HG02970 (cell line): ENCODE measurements at regions not wholly inside any gene's neighbourhood (a gene's known extent, or its start where the extent isn't known, plus 50 kb on each side); places are given as distances from the start of the nearest gene placed in this dataset.

ENCODE experiments used
- ATAC-seq: cut with Tn5 transposase; IDR thresholded peaks from one replicate; pipeline ENCODE4 v1.9.1; 2021; ENCODE audit warnings: mild to moderate bottlenecking, moderate library complexity, moderate number of reproducible peaks; ENCODE audit not compliant: unreplicated experiment, low FRiP score

- ATAC-seq, result no peak
These were observed 453.9 kb downstream of the ETS1 start for GRCh38 chr11:128133501-128133900.

- ATAC-seq, result no peak
These were observed 457.3 kb downstream of the ETS1 start for GRCh38 chr11:128130052-128130451.

DNA sequence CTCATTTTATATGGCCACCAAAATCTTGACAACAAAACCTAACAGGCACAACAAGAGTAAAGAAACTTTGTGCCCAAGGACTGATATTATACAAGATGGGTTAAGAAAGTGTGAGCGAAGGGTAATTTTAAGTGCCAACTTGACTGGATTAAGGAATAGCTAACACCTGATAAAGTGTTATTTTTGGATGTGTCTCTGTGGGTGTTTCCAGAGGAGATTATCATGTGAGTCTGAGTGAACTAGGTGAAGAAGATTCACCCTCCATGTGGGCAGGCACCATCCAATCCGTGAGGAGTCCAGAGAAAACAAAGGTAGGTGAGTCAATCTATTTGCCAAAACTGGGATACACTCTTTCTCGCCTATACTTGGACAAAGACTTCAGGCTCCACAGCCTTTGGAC, 461.6 kb downstream of the ETS1 start:
- no peak for ATAC-seq

DNA sequence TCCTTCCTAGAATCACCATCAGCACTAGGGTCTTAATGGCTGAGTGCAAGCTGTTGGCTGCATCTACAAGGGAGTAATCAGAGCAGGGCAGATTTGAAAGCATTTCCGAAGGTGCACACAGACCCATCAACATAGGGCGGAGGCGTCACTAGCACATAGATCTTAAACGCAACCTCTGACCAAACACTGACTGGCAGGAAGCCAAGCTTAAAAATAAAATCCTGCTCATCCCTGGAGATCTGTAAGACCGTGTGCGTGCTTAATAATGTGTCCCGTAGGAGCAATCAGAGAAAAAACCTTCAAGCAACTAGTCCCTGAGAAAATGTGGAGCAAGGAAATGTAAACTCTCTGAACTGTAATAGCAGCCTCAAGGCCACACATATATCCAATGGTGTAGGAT, 470.5 kb downstream of the ETS1 start:
- no peak for ATAC-seq

DNA sequence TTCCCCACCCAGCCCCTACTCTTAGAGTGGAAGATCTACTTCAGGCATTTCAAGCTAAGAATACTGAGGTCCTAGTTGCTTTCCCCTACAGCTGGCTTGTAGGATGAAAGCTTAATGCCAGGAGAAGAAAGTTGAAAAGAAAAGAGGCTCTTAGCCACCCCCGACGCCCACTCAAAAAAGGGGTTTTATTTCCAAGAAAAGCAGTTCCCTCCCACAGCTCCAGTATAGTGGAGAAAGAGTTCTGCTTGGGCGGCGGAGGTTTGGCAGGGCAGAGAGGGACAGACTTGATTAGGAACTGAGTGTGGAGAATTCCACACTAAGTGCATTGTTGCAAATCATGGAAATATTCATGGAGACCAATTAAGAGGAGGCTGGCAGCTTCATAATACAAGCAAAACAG, 470.9 kb downstream of the ETS1 start:
- ATAC-seq, result no peak

DNA sequence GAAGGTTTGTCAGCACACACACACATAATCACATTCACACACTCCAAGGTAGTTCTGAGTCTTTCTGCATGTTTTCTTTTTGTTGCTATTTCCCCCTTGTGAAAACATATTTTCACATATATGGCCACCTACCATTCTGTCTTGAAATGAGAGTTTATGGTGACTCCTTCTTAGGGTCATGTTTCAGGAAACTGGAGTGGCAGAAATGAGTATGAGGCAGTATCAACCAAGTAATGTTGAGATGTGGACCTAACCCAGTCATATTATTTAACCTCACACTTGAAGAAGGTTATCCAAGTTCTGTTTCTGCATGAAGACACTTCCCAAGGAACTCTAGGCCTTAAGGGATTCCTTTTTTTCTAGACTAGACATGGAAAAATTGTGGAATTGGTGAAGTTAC, 481.4 kb downstream of the ETS1 start:
- no peak for ATAC-seq

- no peak for ATAC-seq
These were observed 481.8 kb downstream of the ETS1 start for GRCh38 chr11:128105511-128105910.

- ATAC-seq, result no peak
These were observed 484.0 kb downstream of the ETS1 start for GRCh38 chr11:128103278-128103873.

DNA sequence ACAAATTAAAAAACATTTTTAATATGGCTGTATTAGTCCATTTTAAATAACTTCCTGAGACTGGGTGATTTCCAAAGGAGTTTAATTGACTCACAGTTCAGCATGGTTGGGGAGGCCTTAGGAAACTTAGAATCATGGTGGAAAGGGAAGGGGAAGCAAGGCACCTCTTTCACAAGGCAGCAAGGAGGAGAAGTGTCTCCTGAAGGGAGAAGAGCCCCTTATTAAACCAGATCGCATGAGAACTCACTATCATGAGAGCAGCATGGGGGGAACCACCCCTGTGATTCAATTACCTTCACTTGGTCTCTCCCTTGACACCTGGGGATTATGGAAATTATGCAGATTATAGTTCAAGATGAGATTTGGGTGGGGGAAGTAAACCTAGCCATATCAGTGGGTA, 488.6 kb downstream of the ETS1 start:
- no peak for ATAC-seq

DNA sequence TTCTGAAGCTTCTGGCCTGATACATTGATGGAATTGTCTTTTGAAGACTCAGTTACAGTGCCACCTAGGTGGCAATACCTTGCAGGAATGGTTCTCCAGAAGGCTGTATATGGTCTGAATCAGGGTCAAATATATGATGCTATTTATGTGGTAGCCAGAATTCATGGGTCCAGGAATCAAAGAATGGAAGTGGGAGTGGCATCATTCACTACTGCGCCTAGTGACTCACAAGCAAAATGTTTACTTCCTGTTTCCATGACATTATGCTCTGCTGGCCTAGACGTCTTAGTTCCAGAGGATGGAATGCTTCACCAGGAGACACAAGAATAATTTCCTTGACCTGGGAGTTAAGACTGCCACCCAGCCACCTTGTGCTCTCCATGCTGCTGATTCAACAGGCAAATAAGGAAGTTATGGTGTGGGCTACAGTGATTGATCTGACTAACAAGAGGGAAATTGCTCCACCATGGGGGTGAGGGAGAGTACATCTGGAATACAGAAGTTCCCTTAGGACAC, 491.8 kb downstream of the ETS1 start:
- no peak for ATAC-seq

DNA sequence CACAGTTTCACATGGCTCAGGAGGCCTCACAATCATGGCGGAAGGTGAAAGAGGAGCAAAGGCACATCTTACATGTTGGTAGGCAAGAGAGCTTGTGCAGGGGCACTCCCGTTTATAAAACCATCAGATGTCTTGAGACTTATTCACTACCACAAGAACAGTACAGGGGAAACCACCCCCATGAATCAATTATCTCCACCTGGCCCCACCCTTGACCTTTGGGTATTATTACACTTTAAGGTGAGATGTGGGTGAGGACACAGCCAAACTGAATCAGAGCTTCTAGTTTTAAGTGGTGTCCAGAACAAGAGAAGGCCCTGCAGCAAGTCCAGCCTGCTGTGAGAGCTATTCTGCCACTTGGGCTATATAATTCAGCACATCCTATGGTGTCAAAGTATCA, 493.7 kb downstream of the ETS1 start:
- no peak for ATAC-seq

DNA sequence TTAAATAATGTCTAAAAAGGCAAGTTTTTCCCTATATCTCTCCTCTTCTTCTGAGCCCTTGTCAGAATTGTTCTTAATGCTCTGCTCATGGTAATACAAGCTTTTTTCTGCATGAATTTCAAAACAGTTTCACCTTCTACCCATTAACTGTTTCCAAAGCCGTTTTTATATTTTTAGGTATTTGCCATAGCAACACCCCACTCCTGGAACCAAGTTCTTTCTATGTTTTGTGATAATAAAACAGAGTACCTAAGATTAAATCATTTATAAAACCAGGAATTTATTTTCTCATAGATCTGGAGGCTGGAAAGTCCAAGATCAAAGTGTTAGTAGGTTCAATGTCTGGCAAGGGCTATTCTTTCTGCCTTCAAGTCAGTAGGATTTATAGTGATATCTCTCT, 497.4 kb downstream of the ETS1 start:
- no peak for ATAC-seq

DNA sequence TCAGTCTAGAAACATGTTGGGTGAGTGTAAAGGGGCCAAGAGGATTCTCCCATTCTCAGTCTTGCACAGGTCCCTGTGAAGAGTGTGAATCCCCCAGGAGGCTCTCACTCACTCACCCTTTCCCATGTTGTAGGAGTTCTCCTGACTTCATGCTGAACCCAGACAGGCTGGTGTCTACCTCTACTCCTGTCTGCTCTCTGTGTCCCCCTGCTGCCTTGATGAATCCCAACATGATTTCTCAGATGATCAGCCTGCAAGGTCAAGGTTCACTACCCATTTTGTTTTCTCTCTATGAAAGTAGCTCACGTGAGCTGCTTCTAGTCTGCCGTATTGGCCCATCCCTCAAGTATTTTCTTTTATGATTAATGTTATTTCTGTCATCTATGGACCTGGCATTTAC, 500.6 kb downstream of the ETS1 start:
- no peak for ATAC-seq

- no peak for ATAC-seq
These were observed 502.1 kb downstream of the ETS1 start for GRCh38 chr11:128085276-128085675.

DNA sequence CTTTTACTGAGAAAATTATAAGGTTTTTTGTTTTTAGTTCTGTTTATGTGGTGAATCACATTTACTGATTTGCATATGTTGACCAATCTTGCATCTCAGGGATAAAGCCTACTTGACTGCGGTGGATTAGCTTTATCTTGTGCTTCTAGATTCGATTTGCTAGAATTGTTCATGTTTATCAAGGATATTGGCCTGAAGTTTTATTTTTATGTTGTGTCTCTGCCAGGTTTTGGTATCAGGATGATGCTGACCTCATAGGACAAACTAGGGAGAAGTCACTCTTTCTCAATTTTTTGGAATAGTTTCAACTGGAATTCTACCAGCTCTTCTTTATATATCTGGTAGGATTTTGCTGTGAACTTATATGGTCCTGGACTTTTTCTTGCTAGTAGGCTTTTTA, 504.8 kb downstream of the ETS1 start:
- ATAC-seq, result no peak

GRCh38 chr11:128069665-128070064, 517.7 kb downstream of the ETS1 start:
- no peak for ATAC-seq

- no peak for ATAC-seq
These were observed 519.6 kb downstream of the ETS1 start for GRCh38 chr11:128067780-128068179.

DNA sequence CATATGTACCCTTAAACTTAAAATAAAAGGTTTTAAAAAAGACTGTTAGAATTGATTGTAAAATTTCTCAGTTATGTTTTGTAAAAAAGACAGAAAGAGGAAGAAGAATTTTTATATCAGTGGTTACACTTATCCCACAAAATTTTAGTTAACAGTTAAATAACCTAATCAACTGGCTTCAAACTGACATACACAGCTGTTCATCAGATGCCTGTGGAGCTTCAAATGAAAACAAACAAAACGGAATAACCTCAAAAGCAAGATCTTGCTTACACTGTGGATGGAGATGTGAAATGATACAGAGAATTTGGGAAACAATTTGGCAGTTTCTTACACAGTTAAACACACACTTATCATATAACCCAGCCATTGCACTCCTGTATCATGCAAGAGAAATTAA, 521.0 kb downstream of the ETS1 start:
- no peak for ATAC-seq

- no peak for ATAC-seq
These were observed 526.0 kb downstream of the ETS1 start for GRCh38 chr11:128061281-128061871.

- ATAC-seq, result no peak
These were observed 528.7 kb downstream of the ETS1 start for GRCh38 chr11:128058580-128059208.

GRCh38 chr11:128057786-128058395, 529.5 kb downstream of the ETS1 start:
- no peak for ATAC-seq
